H4 (cell line): ENCODE measurements at regions not wholly inside any gene's neighbourhood (a gene's known extent, or its start where the extent isn't known, plus 50 kb on each side); places are given as distances from the start of the nearest gene placed in this dataset.
"Not testable (repeated sequence)": the region's sequence is repeated elsewhere in the genome, so short reads cannot be mapped to it uniquely, and the experiment has no call there.

Experiments
- DNase-seq: peaks from one replicate; pipeline ENCODE4 v3.0.0-alpha.2; 2015; ENCODE audit warnings: low spot score

- DNase-seq = no peak
Observed at GRCh38 chr1:96488777-96489176, 232.8 kb upstream of the PTBP2 start.

- DNase-seq = no peak
Observed at GRCh38 chr1:96492236-96492635, 229.3 kb upstream of the PTBP2 start.

- no peak for DNase-seq
Observed at GRCh38 chr1:96498744-96499340, 222.7 kb upstream of the PTBP2 start.

GRCh38 chr1:96508233-96508632 is 213.4 kb upstream of the PTBP2 start:
- DNase-seq = no peak

GRCh38 chr1:96509339-96509738 is 212.2 kb upstream of the PTBP2 start:
- DNase-seq = no peak

GRCh38 chr1:96509951-96510350 is 211.6 kb upstream of the PTBP2 start:
- no peak for DNase-seq

- DNase-seq = no peak
Observed at GRCh38 chr1:96510391-96510790, 211.2 kb upstream of the PTBP2 start.

- DNase-seq = no peak
Observed at GRCh38 chr1:96510911-96511310, 210.7 kb upstream of the PTBP2 start.

GRCh38 chr1:96513136-96513535 is 208.4 kb upstream of the PTBP2 start:
- no peak for DNase-seq

GRCh38 chr1:96515430-96515829 is 206.2 kb upstream of the PTBP2 start:
- DNase-seq = no peak

GRCh38 chr1:96515925-96516324 is 205.7 kb upstream of the PTBP2 start:
- DNase-seq = no peak

GRCh38 chr1:96519851-96520578 is 201.6 kb upstream of the PTBP2 start:
- no peak for DNase-seq

- no peak for DNase-seq
Observed at GRCh38 chr1:96520579-96520947, 201.0 kb upstream of the PTBP2 start.

- DNase-seq = no peak
Observed at GRCh38 chr1:96521010-96521409, 200.6 kb upstream of the PTBP2 start.

- no peak for DNase-seq
Observed at GRCh38 chr1:96521994-96522760, 199.4 kb upstream of the PTBP2 start.

- DNase-seq = no peak
Observed at GRCh38 chr1:96522927-96523326, 198.7 kb upstream of the PTBP2 start.

- no peak for DNase-seq
Observed at GRCh38 chr1:96524100-96524499, 197.5 kb upstream of the PTBP2 start.

- no peak for DNase-seq
Observed at GRCh38 chr1:96525657-96526557, 195.7 kb upstream of the PTBP2 start.

- not testable (repeated sequence) for DNase-seq
Observed at GRCh38 chr1:96528672-96529071, 192.9 kb upstream of the PTBP2 start.

- no peak for DNase-seq
Observed at GRCh38 chr1:96533820-96534219, 187.8 kb upstream of the PTBP2 start.

GRCh38 chr1:96536581-96536980 is 185.0 kb upstream of the PTBP2 start:
- no peak for DNase-seq

GRCh38 chr1:96538111-96538641 is 183.4 kb upstream of the PTBP2 start:
- no peak for DNase-seq
